NCI-H1048 (cell line): ENCODE measurements at regions not wholly inside any gene's neighbourhood (a gene's known extent, or its start where the extent isn't known, plus 50 kb on each side); places are given as distances from the start of the nearest gene placed in this dataset.

Source experiments
- DNase-seq: peaks from one replicate; lab custom pipeline; 2025; lab: John Stamatoyannopoulos, UW

DNA sequence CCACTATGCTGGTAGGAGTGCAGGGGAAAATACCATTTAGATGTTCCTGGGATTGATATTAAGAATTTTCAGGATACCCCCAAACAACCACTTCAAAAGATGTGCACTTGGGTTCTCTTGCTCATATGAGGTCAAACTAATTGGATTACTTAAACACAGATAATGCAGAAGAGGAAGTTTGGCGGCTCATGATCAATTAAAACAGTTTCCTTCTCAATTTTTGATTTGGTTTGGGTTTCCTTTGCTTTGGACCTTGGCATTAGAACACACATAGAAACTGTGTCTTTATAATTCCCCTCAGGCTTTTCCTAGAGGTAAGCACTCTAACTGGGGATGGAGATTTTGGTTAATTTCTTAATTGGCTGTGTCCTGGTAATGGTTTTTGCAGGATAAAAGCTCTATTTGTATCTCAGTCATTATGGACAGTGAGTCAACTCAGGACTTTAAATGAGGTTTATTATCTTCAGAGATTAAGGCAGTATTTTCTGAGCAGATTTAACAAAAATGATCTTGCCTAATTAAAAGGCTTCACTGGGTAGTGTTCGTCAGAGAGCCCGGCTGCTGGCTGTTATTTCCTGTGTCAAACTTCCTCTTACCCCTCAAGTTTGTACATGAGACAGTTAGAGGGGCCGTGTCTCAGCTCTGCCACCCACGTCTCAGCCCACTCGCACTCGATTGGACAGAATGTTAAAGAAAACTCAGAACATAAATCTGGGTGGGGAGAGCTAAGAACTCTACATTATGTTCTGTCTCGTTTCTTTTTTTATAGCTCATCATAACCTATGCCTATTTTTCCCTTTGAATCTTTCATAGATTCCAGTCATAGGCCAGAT, 50.3 kb upstream of the PREP start:
- DNase-seq: no peak
